SK-N-SH treated with all-trans-retinoic acid at 6 μM for 48 hours (cell line): ENCODE measurements at regions not wholly inside any gene's neighbourhood (a gene's known extent, or its start where the extent isn't known, plus 50 kb on each side); places are given as distances from the start of the nearest gene placed in this dataset.

Source experiments
- CSDC2 ChIP-seq: fragments of 250-450 bp; sonication (Bioruptor Pico); IDR thresholded peaks from 2 replicates; pipeline ENCODE4 v1.5.0; 2020; ENCODE audit warnings: mild to moderate bottlenecking, moderate library complexity
- RARB ChIP-seq: fragments of 250-450 bp; sonication (Bioruptor Pico); IDR thresholded peaks from 2 replicates; pipeline ENCODE4 v1.8.0; 2021; ENCODE audit warnings: mild to moderate bottlenecking, moderate library complexity
- ZFP30 ChIP-seq: fragments of 450-650 bp; formaldehyde crosslinking; IDR thresholded peaks from 2 replicates; pipeline ENCODE4 v1.5.0; 2022; ENCODE audit warnings: mild to moderate bottlenecking, moderate library complexity
- ZNF70 ChIP-seq: fragments of 450-650 bp; formaldehyde crosslinking; IDR thresholded peaks from 2 replicates; pipeline ENCODE4 v1.5.0; 2020; ENCODE audit warnings: mild to moderate bottlenecking, moderate library complexity
- TF ChIP-seq, protein P1 (sequence below): fragments of 250-450 bp; sonication (Bioruptor Pico); IDR thresholded peaks from 2 replicates; pipeline ENCODE4 v1.8.0; 2020; ENCODE audit warnings: mild to moderate bottlenecking, moderate library complexity, borderline replicate concordance
- TF ChIP-seq, protein P2 (sequence below): fragments of 250-450 bp; sonication (Bioruptor Pico); IDR thresholded peaks from 2 replicates; pipeline ENCODE4 v1.5.0; 2020; ENCODE audit warnings: mild to moderate bottlenecking, moderate library complexity

DNA sequence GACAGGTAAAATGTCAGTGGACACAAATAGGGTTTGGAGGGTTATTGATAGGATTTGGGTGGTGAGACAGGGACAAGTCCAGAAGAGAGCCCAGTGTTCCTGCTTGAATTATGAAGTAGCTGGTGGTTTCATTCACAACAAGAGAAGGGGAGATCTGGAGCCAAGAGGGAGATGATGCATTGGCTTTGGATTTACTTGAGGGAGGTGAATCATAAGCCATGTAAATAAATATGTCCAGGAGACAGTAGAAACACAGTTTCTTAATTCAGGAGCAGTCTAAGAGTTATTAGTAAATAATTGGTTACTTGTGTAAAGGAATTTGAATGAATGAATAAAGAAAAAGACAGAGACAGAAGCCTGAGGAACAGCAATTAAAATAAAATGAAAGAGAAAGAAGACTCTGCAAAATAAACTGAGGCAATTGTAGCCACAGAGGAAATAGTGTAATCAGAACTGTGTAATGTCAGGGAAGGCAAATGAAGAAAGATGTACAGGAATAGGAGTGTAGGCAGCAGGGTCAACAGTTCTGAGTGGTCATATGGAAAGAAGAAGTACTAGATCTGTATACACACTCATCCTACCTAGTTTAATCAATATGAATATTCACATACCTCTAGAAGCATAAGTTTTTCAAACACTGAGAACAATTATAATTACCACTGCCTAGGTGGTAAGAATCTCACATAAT is 50.2 kb upstream of the CXCL8 start:
- TF ChIP-seq ZFP30 (CRISPR knock-in tag), result no peak
- TF ChIP-seq, protein P1, sequence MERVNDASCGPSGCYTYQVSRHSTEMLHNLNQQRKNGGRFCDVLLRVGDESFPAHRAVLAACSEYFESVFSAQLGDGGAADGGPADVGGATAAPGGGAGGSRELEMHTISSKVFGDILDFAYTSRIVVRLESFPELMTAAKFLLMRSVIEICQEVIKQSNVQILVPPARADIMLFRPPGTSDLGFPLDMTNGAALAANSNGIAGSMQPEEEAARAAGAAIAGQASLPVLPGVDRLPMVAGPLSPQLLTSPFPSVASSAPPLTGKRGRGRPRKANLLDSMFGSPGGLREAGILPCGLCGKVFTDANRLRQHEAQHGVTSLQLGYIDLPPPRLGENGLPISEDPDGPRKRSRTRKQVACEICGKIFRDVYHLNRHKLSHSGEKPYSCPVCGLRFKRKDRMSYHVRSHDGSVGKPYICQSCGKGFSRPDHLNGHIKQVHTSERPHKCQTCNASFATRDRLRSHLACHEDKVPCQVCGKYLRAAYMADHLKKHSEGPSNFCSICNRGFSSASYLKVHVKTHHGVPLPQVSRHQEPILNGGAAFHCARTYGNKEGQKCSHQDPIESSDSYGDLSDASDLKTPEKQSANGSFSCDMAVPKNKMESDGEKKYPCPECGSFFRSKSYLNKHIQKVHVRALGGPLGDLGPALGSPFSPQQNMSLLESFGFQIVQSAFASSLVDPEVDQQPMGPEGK, result no peak
- no peak for TF ChIP-seq RARB (CRISPR knock-in tag)
- TF ChIP-seq, protein P2, sequence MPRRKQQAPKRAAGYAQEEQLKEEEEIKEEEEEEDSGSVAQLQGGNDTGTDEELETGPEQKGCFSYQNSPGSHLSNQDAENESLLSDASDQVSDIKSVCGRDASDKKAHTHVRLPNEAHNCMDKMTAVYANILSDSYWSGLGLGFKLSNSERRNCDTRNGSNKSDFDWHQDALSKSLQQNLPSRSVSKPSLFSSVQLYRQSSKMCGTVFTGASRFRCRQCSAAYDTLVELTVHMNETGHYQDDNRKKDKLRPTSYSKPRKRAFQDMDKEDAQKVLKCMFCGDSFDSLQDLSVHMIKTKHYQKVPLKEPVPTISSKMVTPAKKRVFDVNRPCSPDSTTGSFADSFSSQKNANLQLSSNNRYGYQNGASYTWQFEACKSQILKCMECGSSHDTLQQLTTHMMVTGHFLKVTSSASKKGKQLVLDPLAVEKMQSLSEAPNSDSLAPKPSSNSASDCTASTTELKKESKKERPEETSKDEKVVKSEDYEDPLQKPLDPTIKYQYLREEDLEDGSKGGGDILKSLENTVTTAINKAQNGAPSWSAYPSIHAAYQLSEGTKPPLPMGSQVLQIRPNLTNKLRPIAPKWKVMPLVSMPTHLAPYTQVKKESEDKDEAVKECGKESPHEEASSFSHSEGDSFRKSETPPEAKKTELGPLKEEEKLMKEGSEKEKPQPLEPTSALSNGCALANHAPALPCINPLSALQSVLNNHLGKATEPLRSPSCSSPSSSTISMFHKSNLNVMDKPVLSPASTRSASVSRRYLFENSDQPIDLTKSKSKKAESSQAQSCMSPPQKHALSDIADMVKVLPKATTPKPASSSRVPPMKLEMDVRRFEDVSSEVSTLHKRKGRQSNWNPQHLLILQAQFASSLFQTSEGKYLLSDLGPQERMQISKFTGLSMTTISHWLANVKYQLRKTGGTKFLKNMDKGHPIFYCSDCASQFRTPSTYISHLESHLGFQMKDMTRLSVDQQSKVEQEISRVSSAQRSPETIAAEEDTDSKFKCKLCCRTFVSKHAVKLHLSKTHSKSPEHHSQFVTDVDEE (CRISPR knock-in tag), result no peak
- no peak for TF ChIP-seq CSDC2
- no peak for TF ChIP-seq ZNF70
